ENCODE measurements at regions not wholly inside any gene's neighbourhood (a gene's known extent, or its start where the extent isn't known, plus 50 kb on each side); places are given as distances from the start of the nearest gene placed in this dataset.
"Not testable (repeated sequence)": the region's sequence is repeated elsewhere in the genome, so short reads cannot be mapped to it uniquely, and the experiment has no call there.

- Histone ChIP-seq H3K9ac (ENCODE audit: low read length) (peak overlapping the region; percentile 95), H4K8ac (ENCODE audit: low read length) (no peak overlapping the region), H3K4me3 (ENCODE audit: insufficient read depth in 1 of 2, low read depth in 1 of 2, low read length in 2 of 2) (peak overlapping the region in 1 of 2 experiments; percentile 90), H2BK120ac (ENCODE audit: low read depth, low read length) (no peak overlapping the region), H3K4me2 (ENCODE audit: low read length, poor library complexity, severe bottlenecking) (no peak overlapping the region), H3K4ac (ENCODE audit: low read depth in 1 of 2, low read length in 2 of 2) (no peak overlapping the region), H3K9me3 (ENCODE audit: control insufficient read depth, low read length) (no peaks in the 10 kb centered on the region), H2AK5ac (ENCODE audit: low read length, severe bottlenecking) (no peak overlapping the region), H4K91ac (ENCODE audit: low read length) (no peak overlapping the region), H3K18ac (ENCODE audit: low read depth in 1 of 2, low read length in 2 of 2) (no peak overlapping the region), H2AFZ (ENCODE audit: low read depth, low read length) (no peak overlapping the region), H3K14ac (ENCODE audit: low read length in 2 of 2) (no peak overlapping the region), H3K79me1 (replicated peaks; ENCODE audit: low read length, poor library complexity, severe bottlenecking) (no peaks in the 10 kb centered on the region), H3K23ac (ENCODE audit: low read length in 2 of 2) (no peak overlapping the region), H2BK15ac (ENCODE audit: low read depth, poor library complexity, severe bottlenecking) (no peak overlapping the region), H2BK5ac (ENCODE audit: low read depth, low read length, poor library complexity, severe bottlenecking) (no peak overlapping the region), H3K36me3 (ENCODE audit: control insufficient read depth in 1 of 2, insufficient read depth in 2 of 2, low read depth in 1 of 2, low read length in 2 of 2) (no peaks in the 10 kb centered on the region), H3K27ac (ENCODE audit: low read length, poor library complexity, severe bottlenecking) (no peak overlapping the region), H2BK12ac (ENCODE audit: low read length in 2 of 2) (no peak overlapping the region), H3K27me3 (ENCODE audit: control insufficient read depth in 1 of 2, insufficient read depth in 1 of 2, low read length in 2 of 2) (no peaks in the 10 kb centered on the region), H3K4me1 (ENCODE audit: control insufficient read depth, insufficient read depth, low read depth, low read length) (no peaks in the 10 kb centered on the region)
- no peak for DNase-seq
- 98% methylated on average over 9 of the region's 9 CpGs for WGBS
Measured at GRCh38 chr9:14992081-14992480, 81.9 kb upstream of the FREM1 start.

GRCh38 chr9:14990647-14991046 is 80.4 kb upstream of the FREM1 start:
- H2AK5ac ChIP-seq (ENCODE audit: low read length, severe bottlenecking); H2BK5ac ChIP-seq (ENCODE audit: low read depth, low read length, poor library complexity, severe bottlenecking); H2AFZ ChIP-seq (ENCODE audit: low read depth, low read length); H3K27me3 ChIP-seq (ENCODE audit: control insufficient read depth in 1 of 2, insufficient read depth in 1 of 2, low read length in 2 of 2); H3K18ac ChIP-seq (ENCODE audit: low read depth in 1 of 2, low read length in 2 of 2); H3K4me1 ChIP-seq (ENCODE audit: control insufficient read depth, insufficient read depth, low read depth, low read length); H4K91ac ChIP-seq (ENCODE audit: low read length); H3K9ac ChIP-seq (ENCODE audit: low read length); H3K9me3 ChIP-seq (ENCODE audit: control insufficient read depth, low read length); H2BK15ac ChIP-seq (ENCODE audit: low read depth, poor library complexity, severe bottlenecking); H3K14ac ChIP-seq (ENCODE audit: low read length in 2 of 2); H3K4me3 ChIP-seq (ENCODE audit: insufficient read depth in 1 of 2, low read depth in 1 of 2, low read length in 2 of 2); H3K36me3 ChIP-seq (ENCODE audit: control insufficient read depth in 1 of 2, insufficient read depth in 2 of 2, low read depth in 1 of 2, low read length in 2 of 2); H2BK120ac ChIP-seq (ENCODE audit: low read depth, low read length); H3K27ac ChIP-seq (ENCODE audit: low read length, poor library complexity, severe bottlenecking); H3K23ac ChIP-seq (ENCODE audit: low read length in 2 of 2); H3K79me1 ChIP-seq (replicated peaks; ENCODE audit: low read length, poor library complexity, severe bottlenecking); H4K8ac ChIP-seq (ENCODE audit: low read length); H3K4me2 ChIP-seq (ENCODE audit: low read length, poor library complexity, severe bottlenecking); DNase-seq; H3K4ac ChIP-seq (ENCODE audit: low read depth in 1 of 2, low read length in 2 of 2); H2BK12ac ChIP-seq (ENCODE audit: low read length in 2 of 2): not testable (repeated sequence)
- 72% methylated on average over 6 of the region's 6 CpGs for WGBS

DNA sequence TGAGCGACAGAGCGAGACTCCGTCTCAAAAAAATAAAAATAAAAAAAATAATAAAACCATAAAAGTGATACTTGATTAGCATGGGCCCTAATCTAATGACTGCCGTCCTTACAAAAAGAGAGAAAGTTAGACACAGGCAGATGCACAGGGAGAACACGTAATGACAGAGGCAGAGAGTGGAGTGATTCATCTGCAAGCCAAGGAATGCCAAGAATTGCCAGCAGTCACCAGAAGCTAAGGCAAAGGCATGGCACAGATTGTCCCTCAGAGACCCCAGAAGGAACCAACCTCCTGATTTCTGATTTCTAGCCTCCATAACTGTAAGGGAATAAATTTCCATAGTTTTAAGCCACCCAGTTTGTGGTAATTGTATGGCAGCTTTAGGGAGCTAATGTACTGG is 79.6 kb upstream of the FREM1 start:
- Histone ChIP-seq H3K18ac (ENCODE audit: low read depth in 1 of 2, low read length in 2 of 2) (no peak overlapping the region), H3K9me3 (ENCODE audit: control insufficient read depth, low read length) (no peaks in the 10 kb centered on the region), H3K14ac (ENCODE audit: low read length in 2 of 2) (no peak overlapping the region), H3K27ac (ENCODE audit: low read length, poor library complexity, severe bottlenecking) (no peak overlapping the region), H3K4me1 (ENCODE audit: control insufficient read depth, insufficient read depth, low read depth, low read length) (no peaks in the 10 kb centered on the region), H3K79me1 (replicated peaks; ENCODE audit: low read length, poor library complexity, severe bottlenecking) (no peaks in the 10 kb centered on the region), H3K23ac (ENCODE audit: low read length in 2 of 2) (no peak overlapping the region), H3K27me3 (ENCODE audit: control insufficient read depth in 1 of 2, insufficient read depth in 1 of 2, low read length in 2 of 2) (no peaks in the 10 kb centered on the region), H3K36me3 (ENCODE audit: control insufficient read depth in 1 of 2, insufficient read depth in 2 of 2, low read depth in 1 of 2, low read length in 2 of 2) (no peaks in the 10 kb centered on the region), H3K9ac (ENCODE audit: low read length) (no peak overlapping the region), H2BK120ac (ENCODE audit: low read depth, low read length) (no peak overlapping the region), H4K91ac (ENCODE audit: low read length) (no peak overlapping the region), H2BK12ac (ENCODE audit: low read length in 2 of 2) (no peak overlapping the region), H4K8ac (ENCODE audit: low read length) (no peak overlapping the region), H3K4me3 (ENCODE audit: insufficient read depth in 1 of 2, low read depth in 1 of 2, low read length in 2 of 2) (no peak overlapping the region), H2AK5ac (ENCODE audit: low read length, severe bottlenecking) (no peak overlapping the region), H2BK5ac (ENCODE audit: low read depth, low read length, poor library complexity, severe bottlenecking) (no peak overlapping the region), H3K4me2 (ENCODE audit: low read length, poor library complexity, severe bottlenecking) (no peak overlapping the region), H2BK15ac (ENCODE audit: low read depth, poor library complexity, severe bottlenecking) (no peak overlapping the region), H2AFZ (ENCODE audit: low read depth, low read length) (no peak overlapping the region), H3K4ac (ENCODE audit: low read depth in 1 of 2, low read length in 2 of 2) (no peak overlapping the region)
- WGBS, result 81% methylated on average over 2 of the region's 5 CpGs
- no peak for DNase-seq

- H2BK120ac ChIP-seq (ENCODE audit: low read depth, low read length); H3K36me3 ChIP-seq (ENCODE audit: control insufficient read depth in 1 of 2, insufficient read depth in 2 of 2, low read depth in 1 of 2, low read length in 2 of 2); H3K4ac ChIP-seq (ENCODE audit: low read depth in 1 of 2, low read length in 2 of 2); H3K14ac ChIP-seq (ENCODE audit: low read length in 2 of 2); H2BK5ac ChIP-seq (ENCODE audit: low read depth, low read length, poor library complexity, severe bottlenecking); H4K91ac ChIP-seq (ENCODE audit: low read length); H3K79me1 ChIP-seq (replicated peaks; ENCODE audit: low read length, poor library complexity, severe bottlenecking); H3K23ac ChIP-seq (ENCODE audit: low read length in 2 of 2); H3K4me2 ChIP-seq (ENCODE audit: low read length, poor library complexity, severe bottlenecking); H3K9me3 ChIP-seq (ENCODE audit: control insufficient read depth, low read length); H3K9ac ChIP-seq (ENCODE audit: low read length); H2BK12ac ChIP-seq (ENCODE audit: low read length in 2 of 2); H3K4me3 ChIP-seq (ENCODE audit: insufficient read depth in 1 of 2, low read depth in 1 of 2, low read length in 2 of 2); H2AFZ ChIP-seq (ENCODE audit: low read depth, low read length); H3K27me3 ChIP-seq (ENCODE audit: control insufficient read depth in 1 of 2, insufficient read depth in 1 of 2, low read length in 2 of 2); H3K4me1 ChIP-seq (ENCODE audit: control insufficient read depth, insufficient read depth, low read depth, low read length); H4K8ac ChIP-seq (ENCODE audit: low read length); H3K18ac ChIP-seq (ENCODE audit: low read depth in 1 of 2, low read length in 2 of 2); H3K27ac ChIP-seq (ENCODE audit: low read length, poor library complexity, severe bottlenecking); H2AK5ac ChIP-seq (ENCODE audit: low read length, severe bottlenecking); H2BK15ac ChIP-seq (ENCODE audit: low read depth, poor library complexity, severe bottlenecking): not testable (repeated sequence)
- 78% methylated on average over 7 of the region's 7 CpGs for WGBS
- DNase-seq, result peak; percentile 42
Measured at GRCh38 chr9:14989336-14989735, 79.1 kb upstream of the FREM1 start.

All from mesenchymal stem cell (in vitro differentiated cells and primary cell).